ENCODE measurements at regions not wholly inside any gene's neighbourhood (a gene's known extent, or its start where the extent isn't known, plus 50 kb on each side); places are given as distances from the start of the nearest gene placed in this dataset.

GRCh38 chrX:40424259-40424658 is 156.5 kb upstream of the ATP6AP2 start:
- no peak for TF ChIP-seq MYC (IDR thresholded peaks at IDR 0.05; ENCODE audit: low read depth, low read length)
- no peak for TF ChIP-seq POLR2AphosphoS5 (IDR thresholded peaks at IDR 0.05; ENCODE audit: insufficient read depth, low read depth, low read length)
- TF ChIP-seq CTCF (IDR thresholded peaks at IDR 0.05; ENCODE audit: extremely low read depth in 1 of 2, insufficient read depth in 1 of 2, low read depth in 1 of 2, low read length in 2 of 2) = no peak
- no peak for TF ChIP-seq EZH2 (IDR thresholded peaks at IDR 0.05; ENCODE audit: borderline replicate concordance, low read depth, low read length, severe bottlenecking)
- TF ChIP-seq JUN (IDR thresholded peaks at IDR 0.05; ENCODE audit: borderline replicate concordance, insufficient read depth, insufficient read length, low read depth) = no peak
- Histone ChIP-seq H3K4me3 (replicated peaks in 1 of 3; ENCODE audit: insufficient read depth in 1 of 3, low read depth in 1 of 3, low read length in 3 of 3) (no peak overlapping the region), H3K27me3 (ENCODE audit: control insufficient read depth in 2 of 2, insufficient read depth in 2 of 2, low read length in 2 of 2) (no peaks in the 10 kb centered on the region), H3K9me3 (replicated peaks; ENCODE audit: control insufficient read depth, insufficient read depth, low read length) (no peaks in the 10 kb centered on the region), H2AFZ (ENCODE audit: low read depth, low read length) (no peak overlapping the region), H3K4me2 (ENCODE audit: insufficient read depth, low read length) (no peak overlapping the region), H4K20me1 (replicated peaks; ENCODE audit: control insufficient read depth, extremely low read depth, insufficient read depth, low read length) (no peaks in the 10 kb centered on the region), H3K79me2 (ENCODE audit: control insufficient read depth, insufficient read depth, low read length) (no peaks in the 10 kb centered on the region), H3K9me1 (replicated peaks; ENCODE audit: control insufficient read depth, extremely low read depth, insufficient read depth, low read length) (no peaks in the 10 kb centered on the region), H3K27ac (ENCODE audit: insufficient read depth, low read depth, low read length) (no peak overlapping the region), H3K4me1 (ENCODE audit: control insufficient read depth, extremely low read depth, insufficient read depth, low read length) (no peaks in the 10 kb centered on the region), H3K36me3 (ENCODE audit: control insufficient read depth in 2 of 2, extremely low read depth in 1 of 2, insufficient read depth in 2 of 2, low read length in 2 of 2) (no peaks in the 10 kb centered on the region), H3K9ac (replicated peaks; ENCODE audit: extremely low read depth, insufficient read depth, low read length) (no peak overlapping the region)
- intact Hi-C loops (cut with micrococcal nuclease) = no loop called here
- DNase-seq (ENCODE audit: low read depth, low spot score) (no peak), FAIRE-seq (no peak)
- no TSS peak for BruUV-seq (replicated peaks)
- CTCF ChIA-PET = no interaction called here
- POLR2A ChIA-PET = no interaction called here
- dilution Hi-C loops (cut with MboI; ENCODE audit: extremely low pct_ligation_motif_present, low sequenced_read_pairs) = no loop called here

GRCh38 chrX:40423299-40423698 is 157.5 kb upstream of the ATP6AP2 start:
- no TSS peak for BruUV-seq (replicated peaks)
- H3K27ac ChIP-seq (ENCODE audit: insufficient read depth, low read depth, low read length) = no peak overlapping the region
- no peak overlapping the region for H3K4me3 ChIP-seq (replicated peaks in 1 of 3; ENCODE audit: insufficient read depth in 1 of 3, low read depth in 1 of 3, low read length in 3 of 3)
- DNase-seq (ENCODE audit: low read depth, low spot score) (no peak), FAIRE-seq (no peak)
- H3K79me2 ChIP-seq (ENCODE audit: control insufficient read depth, insufficient read depth, low read length) = no peaks in the 10 kb centered on the region
- no peaks in the 10 kb centered on the region for H3K36me3 ChIP-seq (ENCODE audit: control insufficient read depth in 2 of 2, extremely low read depth in 1 of 2, insufficient read depth in 2 of 2, low read length in 2 of 2)
- TF ChIP-seq MYC (IDR thresholded peaks at IDR 0.05; ENCODE audit: low read depth, low read length) = no peak
- no peak for TF ChIP-seq GATA2 (IDR thresholded peaks at IDR 0.05; ENCODE audit: insufficient read depth, insufficient read length, low read depth, low read length)
- TF ChIP-seq POLR2A (IDR thresholded peaks at IDR 0.05; ENCODE audit: low read depth, low read length) = no peak
- no peak for TF ChIP-seq FOS (IDR thresholded peaks at IDR 0.05; ENCODE audit: borderline replicate concordance, insufficient read depth, low read length)
- TF ChIP-seq, protein P1, sequence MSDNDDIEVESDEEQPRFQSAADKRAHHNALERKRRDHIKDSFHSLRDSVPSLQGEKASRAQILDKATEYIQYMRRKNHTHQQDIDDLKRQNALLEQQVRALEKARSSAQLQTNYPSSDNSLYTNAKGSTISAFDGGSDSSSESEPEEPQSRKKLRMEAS (IDR thresholded peaks at IDR 0.05; ENCODE audit: insufficient read depth, insufficient read length) = no peak
- TF ChIP-seq EZH2 (IDR thresholded peaks at IDR 0.05; ENCODE audit: borderline replicate concordance, low read depth, low read length, severe bottlenecking) = no peak
- no peak for TF ChIP-seq POLR2AphosphoS5 (IDR thresholded peaks at IDR 0.05; ENCODE audit: insufficient read depth, low read depth, low read length)
- no peak for TF ChIP-seq CTCF (IDR thresholded peaks at IDR 0.05; ENCODE audit: extremely low read depth in 1 of 2, insufficient read depth in 1 of 2, low read depth in 1 of 2, low read length in 2 of 2)
- TF ChIP-seq JUN (IDR thresholded peaks at IDR 0.05; ENCODE audit: borderline replicate concordance, insufficient read depth, insufficient read length, low read depth) = no peak
- no peaks in the 10 kb centered on the region for H4K20me1 ChIP-seq (replicated peaks; ENCODE audit: control insufficient read depth, extremely low read depth, insufficient read depth, low read length)
- no peak overlapping the region for H2AFZ ChIP-seq (ENCODE audit: low read depth, low read length)
- no peak overlapping the region for H3K4me2 ChIP-seq (ENCODE audit: insufficient read depth, low read length)
- no peak overlapping the region for H3K9ac ChIP-seq (replicated peaks; ENCODE audit: extremely low read depth, insufficient read depth, low read length)
- ChIA-PET POLR2A (no interaction called here), CTCF (no interaction called here)
- no peaks in the 10 kb centered on the region for H3K9me1 ChIP-seq (replicated peaks; ENCODE audit: control insufficient read depth, extremely low read depth, insufficient read depth, low read length)
- dilution Hi-C loops (cut with MboI; ENCODE audit: extremely low pct_ligation_motif_present, low sequenced_read_pairs) (no loop called here), intact Hi-C loops (cut with micrococcal nuclease) (no loop called here)
- no peaks in the 10 kb centered on the region for H3K4me1 ChIP-seq (ENCODE audit: control insufficient read depth, extremely low read depth, insufficient read depth, low read length)
- no peaks in the 10 kb centered on the region for H3K27me3 ChIP-seq (ENCODE audit: control insufficient read depth in 2 of 2, insufficient read depth in 2 of 2, low read length in 2 of 2)
- H3K9me3 ChIP-seq (replicated peaks; ENCODE audit: control insufficient read depth, insufficient read depth, low read length) = no peaks in the 10 kb centered on the region

Measured in endothelial cell of umbilical vein (primary cell).